Retinal pigment epithelial cell (primary cell): ENCODE measurements at regions not wholly inside any gene's neighbourhood (a gene's known extent, or its start where the extent isn't known, plus 50 kb on each side); places are given as distances from the start of the nearest gene placed in this dataset.

Experiments
- DNase-seq: peaks from one replicate; pipeline ENCODE4 v3.0.0-alpha.2; 2010; ENCODE audit warnings: low read depth
- H3K4me3 ChIP-seq: 2 replicates; pipeline ENCODE4 v1.5.1; 2011; ENCODE audit warnings: mild to moderate bottlenecking, low read length, control low read depth, moderate library complexity
- CTCF ChIP-seq: conservative IDR thresholded peaks from 2 replicates; pipeline ENCODE4 v1.5.1; 2011; ENCODE audit warnings: low read depth, low read length, control low read depth, inconsistent platforms

- no peak for TF ChIP-seq CTCF
- DNase-seq, result no peak
- H3K4me3 ChIP-seq, result no peak overlapping the region
These were observed 95.5 kb upstream of the MSX1 start for GRCh38 chr4:4763822-4764557.

GRCh38 chr4:4762909-4763821 is 96.3 kb upstream of the MSX1 start:
- no peak for TF ChIP-seq CTCF
- DNase-seq, result no peak
- no peak overlapping the region for H3K4me3 ChIP-seq

- no peak for DNase-seq
- no peak overlapping the region for H3K4me3 ChIP-seq
- TF ChIP-seq CTCF, result no peak
These were observed 97.2 kb upstream of the MSX1 start for GRCh38 chr4:4762300-4762699.

GRCh38 chr4:4761128-4761982 is 98.1 kb upstream of the MSX1 start:
- H3K4me3 ChIP-seq, result no peak overlapping the region
- peak; percentile 53 for TF ChIP-seq CTCF
- no peak for DNase-seq

GRCh38 chr4:4759883-4760282 is 99.6 kb upstream of the MSX1 start:
- TF ChIP-seq CTCF, result no peak
- no peak for DNase-seq
- no peak overlapping the region for H3K4me3 ChIP-seq

- no peak for TF ChIP-seq CTCF
- no peak overlapping the region for H3K4me3 ChIP-seq
- no peak for DNase-seq
These were observed 100.2 kb upstream of the MSX1 start for GRCh38 chr4:4759232-4759631.
